Medulla oblongata (tissue), 1 donor: ENCODE measurements at regions not wholly inside any gene's neighbourhood (a gene's known extent, or its start where the extent isn't known, plus 50 kb on each side); places are given as distances from the start of the nearest gene placed in this dataset.
A peak's percentile ranks its signal among the peaks of the same experiment; 100 is the strongest.
"Not testable (repeated sequence)": the region's sequence is repeated elsewhere in the genome, so short reads cannot be mapped to it uniquely, and the experiment has no call there.

Experiments
- DNase-seq: peaks from one replicate; pipeline ENCODE4 v3.0.0-alpha.2; 2015; ENCODE audit errors: extremely low spot score

DNA sequence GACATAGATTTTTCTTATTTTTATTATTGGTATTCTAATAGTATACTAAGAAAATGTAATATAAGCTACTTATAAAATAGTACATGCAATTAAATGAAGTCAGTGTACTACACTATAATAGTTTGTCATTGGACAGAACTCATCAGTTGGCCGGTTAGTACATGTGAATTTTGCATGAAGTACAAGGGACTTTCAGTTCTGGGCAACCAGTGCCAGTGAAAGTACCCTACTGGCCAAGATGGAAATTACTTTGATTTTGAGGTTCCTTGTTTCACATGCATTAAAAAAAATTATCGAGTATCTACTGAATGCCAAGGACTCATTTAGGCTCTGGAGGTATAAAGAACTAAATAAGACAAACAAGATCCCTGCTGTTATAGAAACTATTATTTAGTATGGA is 213.4 kb upstream of the ELL2 start:
- DNase-seq, result no peak

DNA sequence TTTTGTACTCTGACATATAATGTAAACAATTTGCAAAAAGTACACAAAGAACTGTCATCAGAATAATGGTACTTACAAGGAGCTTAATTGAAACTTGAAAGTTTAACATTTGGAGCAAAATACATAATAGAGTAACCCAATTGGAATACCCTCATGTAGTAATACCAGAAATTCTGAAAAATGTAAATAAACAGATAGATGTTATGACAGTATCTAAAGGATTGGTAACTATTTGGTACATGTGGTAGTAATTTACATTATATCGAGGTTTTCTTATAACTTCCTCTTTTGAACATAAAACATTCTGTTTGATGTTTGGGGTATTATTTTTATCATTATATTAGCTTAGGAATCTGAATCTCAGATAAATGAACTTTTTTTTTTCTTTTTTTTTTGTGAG is 211.7 kb upstream of the ELL2 start:
- DNase-seq, result no peak

GRCh38 chr5:96172436-96172835 is 210.8 kb upstream of the ELL2 start:
- DNase-seq, result no peak

- DNase-seq, result not testable (repeated sequence)
Measured at GRCh38 chr5:96171973-96172372, 210.3 kb upstream of the ELL2 start.

DNA sequence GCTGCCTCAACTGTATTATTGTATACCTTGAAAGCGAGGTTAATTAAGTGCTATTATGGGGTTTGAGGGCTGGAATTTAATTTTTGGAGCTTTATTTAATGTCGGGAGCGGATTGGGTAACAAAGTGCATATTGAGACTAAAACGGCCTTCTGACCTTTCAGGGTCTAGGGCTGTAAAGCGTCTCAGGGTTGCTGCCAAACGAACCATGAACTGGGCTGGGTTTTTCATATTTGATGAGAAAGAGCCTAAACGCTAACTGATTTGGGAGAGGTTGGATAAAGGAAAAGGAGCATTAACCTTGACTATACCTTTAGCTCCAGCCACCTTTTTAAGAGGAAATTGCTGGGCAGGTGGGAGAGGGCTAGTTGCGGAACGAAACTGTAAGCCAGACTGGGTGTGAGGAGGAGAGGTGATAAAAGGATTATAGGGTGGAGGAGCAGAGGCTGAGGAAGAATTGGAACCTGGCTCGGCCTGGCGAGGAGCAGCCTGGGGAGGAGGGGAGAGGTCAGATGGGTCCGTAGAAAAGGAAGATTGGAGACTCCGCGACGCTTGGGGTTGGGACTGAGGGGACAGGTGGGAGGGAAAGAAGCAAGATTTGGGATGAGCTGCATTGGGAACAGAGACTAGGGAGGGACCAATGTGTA is 209.0 kb upstream of the ELL2 start:
- DNase-seq, result not testable (repeated sequence)

DNA sequence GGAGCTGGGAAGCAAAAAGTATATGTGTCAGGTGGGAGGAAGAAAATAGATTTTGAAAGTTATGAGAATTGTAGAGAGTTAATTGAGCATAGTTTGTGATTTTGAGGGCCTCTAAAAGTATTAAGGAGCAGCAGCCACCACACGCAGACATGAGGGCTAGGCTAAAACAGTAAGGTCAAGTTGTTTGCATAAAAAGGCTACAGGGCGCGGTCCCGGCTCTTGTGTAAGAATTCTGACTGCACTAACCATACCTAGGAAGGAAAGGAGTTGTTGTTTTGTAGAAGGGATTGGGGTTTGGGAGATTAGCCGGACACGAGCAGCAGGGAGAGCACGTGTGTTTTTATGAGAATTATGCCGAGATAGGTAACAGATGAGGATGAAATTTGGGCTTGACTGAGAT is 207.2 kb upstream of the ELL2 start:
- not testable (repeated sequence) for DNase-seq

GRCh38 chr5:96159043-96159442 is 197.4 kb upstream of the ELL2 start:
- DNase-seq, result no peak

- DNase-seq, result no peak
Measured at GRCh38 chr5:96157841-96158291, 196.2 kb upstream of the ELL2 start.

DNA sequence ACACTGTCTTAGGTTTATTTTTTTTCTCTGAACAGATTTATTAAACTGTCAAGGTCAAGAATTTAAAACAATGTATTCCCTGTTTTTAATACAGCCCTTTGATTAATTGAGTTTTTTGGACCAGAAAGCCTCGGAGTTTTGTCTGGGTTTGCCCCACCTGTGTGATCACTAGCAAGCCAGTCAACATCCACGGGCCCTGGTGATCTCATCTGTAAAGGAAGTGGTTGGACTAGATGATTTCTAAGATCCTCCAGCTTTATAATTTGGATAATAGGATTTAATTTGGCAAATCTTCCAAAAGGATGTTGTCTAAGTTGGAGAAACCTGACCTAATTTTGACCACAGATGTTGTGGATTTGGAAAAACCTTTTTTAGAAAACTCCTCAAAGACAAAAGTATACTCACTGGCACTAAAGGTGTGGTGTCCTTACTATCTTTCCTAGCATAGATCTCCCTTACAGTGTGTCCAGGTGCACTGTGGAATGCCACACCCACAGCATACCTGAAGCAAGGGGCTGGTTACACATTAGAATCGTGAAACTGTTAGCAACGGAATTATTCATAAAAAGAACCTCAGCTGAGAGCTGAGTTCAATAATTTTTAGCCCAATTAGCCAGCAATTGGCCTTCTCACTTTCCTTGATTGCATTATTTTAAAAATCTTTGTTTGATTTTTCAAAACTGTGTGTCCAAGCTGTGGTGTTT is 195.6 kb upstream of the ELL2 start:
- DNase-seq, result no peak

DNA sequence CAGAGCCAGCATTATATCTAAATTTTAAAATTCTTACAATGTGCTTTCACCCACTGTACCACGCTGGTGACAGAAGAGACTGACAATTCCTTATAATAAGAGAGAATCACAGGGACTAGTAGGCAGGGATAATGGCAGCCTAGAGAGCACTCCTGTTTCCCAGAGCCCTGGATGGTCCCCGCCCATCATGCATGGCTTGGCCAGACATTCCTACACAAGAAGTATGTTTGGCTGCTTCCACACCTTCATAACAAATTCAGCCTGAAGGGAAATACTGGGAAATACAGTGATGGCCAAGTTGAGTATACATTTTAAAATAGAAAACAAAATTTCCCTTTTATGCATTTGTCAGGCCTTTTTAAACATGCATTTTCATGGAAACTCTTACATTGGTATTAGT is 193.5 kb upstream of the ELL2 start:
- DNase-seq, result no peak

- DNase-seq, result peak; percentile 59
Measured at GRCh38 chr5:96151891-96152290, 190.2 kb upstream of the ELL2 start.

DNA sequence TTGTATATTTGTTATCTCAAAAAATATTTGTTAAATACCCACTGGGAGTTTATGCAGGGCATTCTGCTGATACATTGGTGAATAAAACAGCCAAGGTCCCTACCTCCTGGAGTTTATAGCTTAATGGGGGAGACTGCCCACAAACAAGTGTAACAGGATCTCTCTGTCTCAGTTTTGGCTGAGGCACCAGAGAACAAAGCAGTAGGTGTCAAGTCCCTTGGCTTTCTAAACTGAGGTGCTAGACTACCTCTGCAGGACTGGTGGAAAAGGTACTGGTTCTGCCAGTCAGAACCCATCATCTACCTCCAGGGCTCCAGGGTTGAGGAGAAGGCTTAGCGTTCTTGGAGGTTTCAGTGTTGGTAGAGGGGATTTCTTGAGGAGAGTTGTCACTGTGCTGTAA is 188.4 kb upstream of the ELL2 start:
- DNase-seq, result no peak

GRCh38 chr5:96149546-96149945 is 187.9 kb upstream of the ELL2 start:
- peak; percentile 65 for DNase-seq

GRCh38 chr5:96149021-96149420 is 187.4 kb upstream of the ELL2 start:
- DNase-seq, result no peak

- no peak for DNase-seq
Measured at GRCh38 chr5:96148376-96148775, 186.7 kb upstream of the ELL2 start.

DNA sequence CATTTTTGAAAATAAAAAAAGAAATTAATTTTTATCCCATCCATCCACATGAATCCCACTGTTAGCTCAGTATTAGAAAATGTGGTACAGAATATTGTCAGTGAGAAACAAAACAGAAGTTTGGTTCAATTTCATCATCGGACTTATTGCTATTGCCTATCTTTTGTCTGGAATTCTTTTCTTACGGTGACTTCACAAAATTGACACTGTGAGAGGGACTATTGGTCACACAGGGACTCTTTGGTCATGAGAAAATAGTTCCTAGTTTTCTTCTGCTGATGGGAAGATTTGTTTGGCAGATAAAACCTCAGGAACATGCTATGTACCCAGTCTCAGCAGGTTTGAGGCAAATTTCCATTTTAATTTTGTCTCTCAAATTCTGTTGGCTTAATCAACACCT is 186.2 kb upstream of the ELL2 start:
- DNase-seq, result no peak

- DNase-seq, result peak; percentile 88
Measured at GRCh38 chr5:96146675-96147074, 185.0 kb upstream of the ELL2 start.

- DNase-seq, result no peak
Measured at GRCh38 chr5:96144289-96144688, 182.6 kb upstream of the ELL2 start.

- no peak for DNase-seq
Measured at GRCh38 chr5:96143450-96143849, 181.8 kb upstream of the ELL2 start.

DNA sequence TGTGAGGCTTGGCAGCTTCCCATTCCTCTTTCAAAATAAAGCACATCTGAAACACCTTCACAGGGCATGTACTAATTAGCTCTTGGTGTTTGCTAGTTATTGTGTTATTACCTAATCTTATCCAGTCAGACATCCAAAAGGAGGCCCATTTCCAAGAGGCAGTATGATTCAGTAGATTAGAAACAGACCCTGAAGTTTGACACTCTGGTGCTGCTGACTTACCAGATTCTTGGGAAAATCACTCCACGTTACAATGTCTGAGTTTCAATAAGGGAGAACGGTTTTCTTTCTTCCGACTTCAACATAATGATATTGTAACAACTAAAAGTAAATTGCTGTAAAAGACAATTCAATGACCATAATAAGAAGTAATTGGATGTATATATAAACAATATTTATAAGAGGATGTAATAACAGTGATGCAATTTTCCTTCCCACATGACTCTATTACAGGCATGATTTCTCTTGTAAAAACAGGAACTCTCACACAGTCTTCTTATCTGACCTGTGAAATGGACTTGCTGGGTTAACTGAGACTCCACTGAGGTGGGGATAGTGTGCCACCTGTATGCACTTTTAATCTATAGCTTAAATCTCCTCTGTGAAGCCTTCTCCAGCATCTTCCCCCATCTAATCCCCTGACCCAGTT is 181.3 kb upstream of the ELL2 start:
- DNase-seq, result no peak

DNA sequence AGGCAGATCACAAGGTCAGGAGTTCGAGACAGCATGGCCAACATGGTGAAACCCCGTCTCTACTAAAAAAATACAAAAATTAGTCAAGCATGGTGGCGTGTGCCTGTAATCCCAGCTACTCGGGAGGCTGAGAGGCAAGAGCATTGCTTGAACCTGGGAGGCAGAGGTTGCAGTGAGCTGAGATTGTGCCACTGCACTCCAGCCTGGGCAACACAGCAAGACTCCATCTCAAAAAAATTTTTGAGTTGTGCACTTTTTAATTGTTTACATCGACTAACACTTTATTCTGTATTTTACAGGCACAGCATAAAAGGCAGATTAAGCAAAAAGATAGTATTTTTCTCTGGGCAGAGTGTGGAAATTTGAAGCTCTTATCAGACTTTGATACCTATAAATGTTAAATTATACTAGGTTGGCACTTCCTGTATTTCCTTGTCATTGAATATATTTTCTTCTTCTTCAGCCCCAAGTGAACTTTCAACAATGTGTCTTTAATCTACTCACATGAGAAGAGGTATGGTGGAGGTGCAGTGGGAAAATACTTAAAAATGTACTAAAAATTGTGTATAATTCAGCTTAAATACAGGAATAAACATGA is 180.6 kb upstream of the ELL2 start:
- no peak for DNase-seq

GRCh38 chr5:96141749-96142148 is 180.1 kb upstream of the ELL2 start:
- DNase-seq, result no peak

DNA sequence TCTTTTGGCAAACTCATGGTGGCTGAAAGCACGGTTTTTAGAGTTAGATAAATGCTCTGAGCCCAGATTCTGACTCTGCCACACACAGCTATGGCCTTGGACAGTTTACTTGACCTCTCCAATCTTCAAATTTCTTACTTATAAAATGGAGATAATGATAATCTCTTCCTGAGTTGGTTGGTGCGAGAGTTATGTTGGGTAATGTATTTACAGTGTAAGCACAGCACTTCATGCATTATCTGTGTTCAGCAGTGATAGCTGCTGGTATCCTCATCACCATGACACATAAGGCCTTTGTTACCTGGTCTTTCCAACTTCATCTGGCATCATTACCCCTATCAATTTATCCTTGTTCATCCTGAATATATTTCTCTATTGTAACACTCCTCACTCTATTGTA is 178.8 kb upstream of the ELL2 start:
- no peak for DNase-seq
